ENCODE measurements at regions not wholly inside any gene's neighbourhood (a gene's known extent, or its start where the extent isn't known, plus 50 kb on each side); places are given as distances from the start of the nearest gene placed in this dataset.

DNA sequence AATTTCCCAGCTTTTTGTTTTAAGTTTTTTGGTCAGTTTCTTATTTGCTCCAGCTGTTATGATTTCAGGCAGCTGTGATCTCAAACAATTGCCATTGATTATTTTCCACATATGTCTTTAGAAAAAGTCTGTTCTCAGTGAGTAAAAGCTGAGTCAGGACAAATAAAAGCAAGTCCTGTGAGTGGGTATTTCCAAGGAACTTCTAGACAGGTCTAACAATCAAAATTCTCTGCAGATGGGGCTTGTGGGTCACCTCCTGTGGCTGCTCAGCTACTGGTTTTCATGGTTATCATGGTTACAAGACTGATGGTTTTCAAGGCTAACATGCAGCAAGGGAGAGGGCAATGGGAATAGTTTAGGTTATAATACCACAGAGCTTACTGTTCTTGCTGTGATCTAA, 585.7 kb downstream of the LMO4 start (continued):
- TF ChIP-seq, protein P1, sequence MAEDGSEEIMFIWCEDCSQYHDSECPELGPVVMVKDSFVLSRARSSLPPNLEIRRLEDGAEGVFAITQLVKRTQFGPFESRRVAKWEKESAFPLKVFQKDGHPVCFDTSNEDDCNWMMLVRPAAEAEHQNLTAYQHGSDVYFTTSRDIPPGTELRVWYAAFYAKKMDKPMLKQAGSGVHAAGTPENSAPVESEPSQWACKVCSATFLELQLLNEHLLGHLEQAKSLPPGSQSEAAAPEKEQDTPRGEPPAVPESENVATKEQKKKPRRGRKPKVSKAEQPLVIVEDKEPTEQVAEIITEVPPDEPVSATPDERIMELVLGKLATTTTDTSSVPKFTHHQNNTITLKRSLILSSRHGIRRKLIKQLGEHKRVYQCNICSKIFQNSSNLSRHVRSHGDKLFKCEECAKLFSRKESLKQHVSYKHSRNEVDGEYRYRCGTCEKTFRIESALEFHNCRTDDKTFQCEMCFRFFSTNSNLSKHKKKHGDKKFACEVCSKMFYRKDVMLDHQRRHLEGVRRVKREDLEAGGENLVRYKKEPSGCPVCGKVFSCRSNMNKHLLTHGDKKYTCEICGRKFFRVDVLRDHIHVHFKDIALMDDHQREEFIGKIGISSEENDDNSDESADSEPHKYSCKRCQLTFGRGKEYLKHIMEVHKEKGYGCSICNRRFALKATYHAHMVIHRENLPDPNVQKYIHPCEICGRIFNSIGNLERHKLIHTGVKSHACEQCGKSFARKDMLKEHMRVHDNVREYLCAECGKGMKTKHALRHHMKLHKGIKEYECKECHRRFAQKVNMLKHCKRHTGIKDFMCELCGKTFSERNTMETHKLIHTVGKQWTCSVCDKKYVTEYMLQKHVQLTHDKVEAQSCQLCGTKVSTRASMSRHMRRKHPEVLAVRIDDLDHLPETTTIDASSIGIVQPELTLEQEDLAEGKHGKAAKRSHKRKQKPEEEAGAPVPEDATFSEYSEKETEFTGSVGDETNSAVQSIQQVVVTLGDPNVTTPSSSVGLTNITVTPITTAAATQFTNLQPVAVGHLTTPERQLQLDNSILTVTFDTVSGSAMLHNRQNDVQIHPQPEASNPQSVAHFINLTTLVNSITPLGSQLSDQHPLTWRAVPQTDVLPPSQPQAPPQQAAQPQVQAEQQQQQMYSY (CRISPR knock-in tag; IDR thresholded peaks at IDR 0.05), result no peak
- TF ChIP-seq ZNF416 (CRISPR knock-in tag; IDR thresholded peaks at IDR 0.05), result no peak
- no peak for TF ChIP-seq ETV6 (CRISPR knock-in tag; IDR thresholded peaks at IDR 0.05)
- TF ChIP-seq, protein P2, sequence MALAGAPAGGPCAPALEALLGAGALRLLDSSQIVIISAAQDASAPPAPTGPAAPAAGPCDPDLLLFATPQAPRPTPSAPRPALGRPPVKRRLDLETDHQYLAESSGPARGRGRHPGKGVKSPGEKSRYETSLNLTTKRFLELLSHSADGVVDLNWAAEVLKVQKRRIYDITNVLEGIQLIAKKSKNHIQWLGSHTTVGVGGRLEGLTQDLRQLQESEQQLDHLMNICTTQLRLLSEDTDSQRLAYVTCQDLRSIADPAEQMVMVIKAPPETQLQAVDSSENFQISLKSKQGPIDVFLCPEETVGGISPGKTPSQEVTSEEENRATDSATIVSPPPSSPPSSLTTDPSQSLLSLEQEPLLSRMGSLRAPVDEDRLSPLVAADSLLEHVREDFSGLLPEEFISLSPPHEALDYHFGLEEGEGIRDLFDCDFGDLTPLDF (CRISPR knock-in tag; IDR thresholded peaks at IDR 0.05), result no peak
- no peak for TF ChIP-seq ESRRA (CRISPR knock-in tag; IDR thresholded peaks at IDR 0.05; ENCODE audit: borderline replicate concordance)
- TF ChIP-seq GTF2I (CRISPR knock-in tag; conservative IDR thresholded peaks at IDR 0.05), result no peak
- no peak for TF ChIP-seq SMAD4 (CRISPR knock-in tag; IDR thresholded peaks at IDR 0.05)
- TF ChIP-seq, protein P3, sequence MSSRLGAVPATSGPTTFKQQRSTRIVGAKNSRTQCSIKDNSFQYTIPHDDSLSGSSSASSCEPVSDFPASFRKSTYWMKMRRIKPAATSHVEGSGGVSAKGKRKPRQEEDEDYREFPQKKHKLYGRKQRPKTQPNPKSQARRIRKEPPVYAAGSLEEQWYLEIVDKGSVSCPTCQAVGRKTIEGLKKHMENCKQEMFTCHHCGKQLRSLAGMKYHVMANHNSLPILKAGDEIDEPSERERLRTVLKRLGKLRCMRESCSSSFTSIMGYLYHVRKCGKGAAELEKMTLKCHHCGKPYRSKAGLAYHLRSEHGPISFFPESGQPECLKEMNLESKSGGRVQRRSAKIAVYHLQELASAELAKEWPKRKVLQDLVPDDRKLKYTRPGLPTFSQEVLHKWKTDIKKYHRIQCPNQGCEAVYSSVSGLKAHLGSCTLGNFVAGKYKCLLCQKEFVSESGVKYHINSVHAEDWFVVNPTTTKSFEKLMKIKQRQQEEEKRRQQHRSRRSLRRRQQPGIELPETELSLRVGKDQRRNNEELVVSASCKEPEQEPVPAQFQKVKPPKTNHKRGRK (CRISPR knock-in tag; IDR thresholded peaks at IDR 0.05; ENCODE audit: borderline replicate concordance), result no peak
- TF ChIP-seq, protein P4, sequence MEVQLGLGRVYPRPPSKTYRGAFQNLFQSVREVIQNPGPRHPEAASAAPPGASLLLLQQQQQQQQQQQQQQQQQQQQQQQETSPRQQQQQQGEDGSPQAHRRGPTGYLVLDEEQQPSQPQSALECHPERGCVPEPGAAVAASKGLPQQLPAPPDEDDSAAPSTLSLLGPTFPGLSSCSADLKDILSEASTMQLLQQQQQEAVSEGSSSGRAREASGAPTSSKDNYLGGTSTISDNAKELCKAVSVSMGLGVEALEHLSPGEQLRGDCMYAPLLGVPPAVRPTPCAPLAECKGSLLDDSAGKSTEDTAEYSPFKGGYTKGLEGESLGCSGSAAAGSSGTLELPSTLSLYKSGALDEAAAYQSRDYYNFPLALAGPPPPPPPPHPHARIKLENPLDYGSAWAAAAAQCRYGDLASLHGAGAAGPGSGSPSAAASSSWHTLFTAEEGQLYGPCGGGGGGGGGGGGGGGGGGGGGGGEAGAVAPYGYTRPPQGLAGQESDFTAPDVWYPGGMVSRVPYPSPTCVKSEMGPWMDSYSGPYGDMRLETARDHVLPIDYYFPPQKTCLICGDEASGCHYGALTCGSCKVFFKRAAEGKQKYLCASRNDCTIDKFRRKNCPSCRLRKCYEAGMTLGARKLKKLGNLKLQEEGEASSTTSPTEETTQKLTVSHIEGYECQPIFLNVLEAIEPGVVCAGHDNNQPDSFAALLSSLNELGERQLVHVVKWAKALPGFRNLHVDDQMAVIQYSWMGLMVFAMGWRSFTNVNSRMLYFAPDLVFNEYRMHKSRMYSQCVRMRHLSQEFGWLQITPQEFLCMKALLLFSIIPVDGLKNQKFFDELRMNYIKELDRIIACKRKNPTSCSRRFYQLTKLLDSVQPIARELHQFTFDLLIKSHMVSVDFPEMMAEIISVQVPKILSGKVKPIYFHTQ (CRISPR knock-in tag; IDR thresholded peaks at IDR 0.05), result no peak

DNA sequence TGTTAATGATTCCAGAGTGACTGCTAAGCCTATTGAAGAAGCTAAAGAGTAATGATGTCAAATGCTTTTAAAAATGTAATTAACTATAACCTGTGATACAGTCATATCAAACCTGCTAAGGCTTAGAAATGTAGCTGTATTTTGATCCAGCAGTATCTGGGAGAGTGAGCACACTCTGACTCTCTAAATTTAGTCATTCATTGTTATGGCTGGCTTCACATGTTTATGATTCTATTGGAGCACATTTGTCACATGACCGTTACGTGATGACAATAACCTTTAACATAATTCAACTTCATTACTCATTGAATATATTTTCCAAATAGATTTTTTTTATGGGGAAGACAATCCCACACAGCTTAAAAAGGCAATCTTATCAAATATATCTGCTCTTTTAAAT, 587.1 kb downstream of the LMO4 start:
- Mint-ChIP-seq H3K27ac (no peak overlapping the region), H3K4me3 (no peak overlapping the region), H3K4me1 (no peaks in the 10 kb centered on the region), H3K27me3 (ENCODE audit: low read depth) (no peaks in the 10 kb centered on the region), H3K9me3 (peaks cover 27% of the 10 kb centered on the region), H3K36me3 (peaks cover 10% of the 10 kb centered on the region)
- ATAC-seq (no peak), DNase-seq (ENCODE audit: low spot score) (no peak)
- TF ChIP-seq JUN (CRISPR knock-in tag; IDR thresholded peaks at IDR 0.05) (no peak), ZNF232 (CRISPR knock-in tag; IDR thresholded peaks at IDR 0.05) (no peak), TCF7 (CRISPR knock-in tag; IDR thresholded peaks at IDR 0.05; ENCODE audit: low read depth) (no peak), NR1H2 (CRISPR knock-in tag; IDR thresholded peaks at IDR 0.05) (no peak), OVOL2 (CRISPR knock-in tag; IDR thresholded peaks at IDR 0.05; ENCODE audit: borderline replicate concordance) (no peak), RORB (CRISPR knock-in tag; IDR thresholded peaks at IDR 0.05) (no peak), ESRRA (CRISPR knock-in tag; IDR thresholded peaks at IDR 0.05; ENCODE audit: borderline replicate concordance) (no peak), JAZF1 (CRISPR knock-in tag; IDR thresholded peaks at IDR 0.05) (no peak)
- TF ChIP-seq, protein P5, sequence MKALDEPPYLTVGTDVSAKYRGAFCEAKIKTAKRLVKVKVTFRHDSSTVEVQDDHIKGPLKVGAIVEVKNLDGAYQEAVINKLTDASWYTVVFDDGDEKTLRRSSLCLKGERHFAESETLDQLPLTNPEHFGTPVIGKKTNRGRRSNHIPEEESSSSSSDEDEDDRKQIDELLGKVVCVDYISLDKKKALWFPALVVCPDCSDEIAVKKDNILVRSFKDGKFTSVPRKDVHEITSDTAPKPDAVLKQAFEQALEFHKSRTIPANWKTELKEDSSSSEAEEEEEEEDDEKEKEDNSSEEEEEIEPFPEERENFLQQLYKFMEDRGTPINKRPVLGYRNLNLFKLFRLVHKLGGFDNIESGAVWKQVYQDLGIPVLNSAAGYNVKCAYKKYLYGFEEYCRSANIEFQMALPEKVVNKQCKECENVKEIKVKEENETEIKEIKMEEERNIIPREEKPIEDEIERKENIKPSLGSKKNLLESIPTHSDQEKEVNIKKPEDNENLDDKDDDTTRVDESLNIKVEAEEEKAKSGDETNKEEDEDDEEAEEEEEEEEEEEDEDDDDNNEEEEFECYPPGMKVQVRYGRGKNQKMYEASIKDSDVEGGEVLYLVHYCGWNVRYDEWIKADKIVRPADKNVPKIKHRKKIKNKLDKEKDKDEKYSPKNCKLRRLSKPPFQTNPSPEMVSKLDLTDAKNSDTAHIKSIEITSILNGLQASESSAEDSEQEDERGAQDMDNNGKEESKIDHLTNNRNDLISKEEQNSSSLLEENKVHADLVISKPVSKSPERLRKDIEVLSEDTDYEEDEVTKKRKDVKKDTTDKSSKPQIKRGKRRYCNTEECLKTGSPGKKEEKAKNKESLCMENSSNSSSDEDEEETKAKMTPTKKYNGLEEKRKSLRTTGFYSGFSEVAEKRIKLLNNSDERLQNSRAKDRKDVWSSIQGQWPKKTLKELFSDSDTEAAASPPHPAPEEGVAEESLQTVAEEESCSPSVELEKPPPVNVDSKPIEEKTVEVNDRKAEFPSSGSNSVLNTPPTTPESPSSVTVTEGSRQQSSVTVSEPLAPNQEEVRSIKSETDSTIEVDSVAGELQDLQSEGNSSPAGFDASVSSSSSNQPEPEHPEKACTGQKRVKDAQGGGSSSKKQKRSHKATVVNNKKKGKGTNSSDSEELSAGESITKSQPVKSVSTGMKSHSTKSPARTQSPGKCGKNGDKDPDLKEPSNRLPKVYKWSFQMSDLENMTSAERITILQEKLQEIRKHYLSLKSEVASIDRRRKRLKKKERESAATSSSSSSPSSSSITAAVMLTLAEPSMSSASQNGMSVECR (CRISPR knock-in tag; IDR thresholded peaks at IDR 0.05; ENCODE audit: borderline replicate concordance), result no peak
- TF ChIP-seq, protein P6, sequence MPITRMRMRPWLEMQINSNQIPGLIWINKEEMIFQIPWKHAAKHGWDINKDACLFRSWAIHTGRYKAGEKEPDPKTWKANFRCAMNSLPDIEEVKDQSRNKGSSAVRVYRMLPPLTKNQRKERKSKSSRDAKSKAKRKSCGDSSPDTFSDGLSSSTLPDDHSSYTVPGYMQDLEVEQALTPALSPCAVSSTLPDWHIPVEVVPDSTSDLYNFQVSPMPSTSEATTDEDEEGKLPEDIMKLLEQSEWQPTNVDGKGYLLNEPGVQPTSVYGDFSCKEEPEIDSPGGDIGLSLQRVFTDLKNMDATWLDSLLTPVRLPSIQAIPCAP (CRISPR knock-in tag; IDR thresholded peaks at IDR 0.05), result no peak
- TF ChIP-seq, protein P7, sequence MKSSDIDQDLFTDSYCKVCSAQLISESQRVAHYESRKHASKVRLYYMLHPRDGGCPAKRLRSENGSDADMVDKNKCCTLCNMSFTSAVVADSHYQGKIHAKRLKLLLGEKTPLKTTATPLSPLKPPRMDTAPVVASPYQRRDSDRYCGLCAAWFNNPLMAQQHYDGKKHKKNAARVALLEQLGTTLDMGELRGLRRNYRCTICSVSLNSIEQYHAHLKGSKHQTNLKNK (CRISPR knock-in tag; IDR thresholded peaks at IDR 0.05), result no peak
- CTCF ChIA-PET, result no interaction called here
- POLR2A ChIA-PET, result no interaction called here
